ENCODE measurements at regions not wholly inside any gene's neighbourhood (a gene's known extent, or its start where the extent isn't known, plus 50 kb on each side); places are given as distances from the start of the nearest gene placed in this dataset.
"Not testable (repeated sequence)": the region's sequence is repeated elsewhere in the genome, so short reads cannot be mapped to it uniquely, and the experiment has no call there.

GRCh38 chr1:198935306-198935921 lies 296.6 kb downstream of the PTPRC start:
- DNase-seq = peak; percentile 95

DNA sequence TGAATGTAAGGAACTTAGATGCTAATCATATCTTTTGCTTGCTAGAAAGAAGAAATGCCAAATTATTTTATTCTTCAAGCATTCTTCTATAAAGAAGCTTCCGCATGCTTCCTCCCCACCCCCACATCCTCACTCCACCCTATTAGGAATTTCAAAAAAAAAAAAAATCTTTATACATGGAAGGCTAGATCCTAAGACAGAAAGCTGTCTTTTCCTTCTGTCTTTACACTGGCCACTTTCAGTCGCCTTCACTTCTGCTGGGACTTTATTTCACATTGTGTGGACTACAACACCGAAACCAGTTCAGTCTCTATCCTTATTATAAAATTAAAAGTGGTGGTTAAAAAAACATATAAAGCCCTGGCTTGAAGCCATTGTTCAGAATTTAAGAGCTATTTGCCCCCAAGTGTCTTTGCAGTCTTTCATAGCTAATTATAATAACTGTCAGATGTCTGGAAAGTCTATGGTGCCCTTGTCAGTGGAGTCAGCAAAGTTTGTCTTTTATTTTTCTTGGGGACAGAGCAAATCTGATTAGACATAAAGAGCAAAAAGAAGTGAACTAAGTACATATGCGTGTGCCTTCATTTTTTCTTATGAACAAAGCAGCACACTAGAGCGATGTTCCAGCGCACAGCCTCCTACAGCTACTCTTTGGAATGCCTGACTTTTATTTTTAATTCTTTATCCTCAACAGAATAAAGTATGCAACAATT lies 297.7 kb downstream of the PTPRC start:
- no peak for DNase-seq

- peak; percentile 83 for DNase-seq
These were observed 298.6 kb downstream of the PTPRC start for GRCh38 chr1:198937231-198938031.

GRCh38 chr1:198939286-198939685 lies 300.4 kb downstream of the PTPRC start:
- DNase-seq = no peak

- no peak for DNase-seq
These were observed 301.1 kb downstream of the PTPRC start for GRCh38 chr1:198939956-198940355.

GRCh38 chr1:198942466-198942865 lies 303.6 kb downstream of the PTPRC start:
- no peak for DNase-seq

- DNase-seq = no peak
These were observed 304.8 kb downstream of the PTPRC start for GRCh38 chr1:198943484-198944187.

- no peak for DNase-seq
These were observed 308.6 kb downstream of the PTPRC start for GRCh38 chr1:198947456-198947855.

GRCh38 chr1:198948895-198949659 lies 310.2 kb downstream of the PTPRC start:
- DNase-seq = no peak

- DNase-seq = no peak
These were observed 311.2 kb downstream of the PTPRC start for GRCh38 chr1:198950036-198950435.

- no peak for DNase-seq
These were observed 316.2 kb downstream of the PTPRC start for GRCh38 chr1:198955085-198955484.

DNA sequence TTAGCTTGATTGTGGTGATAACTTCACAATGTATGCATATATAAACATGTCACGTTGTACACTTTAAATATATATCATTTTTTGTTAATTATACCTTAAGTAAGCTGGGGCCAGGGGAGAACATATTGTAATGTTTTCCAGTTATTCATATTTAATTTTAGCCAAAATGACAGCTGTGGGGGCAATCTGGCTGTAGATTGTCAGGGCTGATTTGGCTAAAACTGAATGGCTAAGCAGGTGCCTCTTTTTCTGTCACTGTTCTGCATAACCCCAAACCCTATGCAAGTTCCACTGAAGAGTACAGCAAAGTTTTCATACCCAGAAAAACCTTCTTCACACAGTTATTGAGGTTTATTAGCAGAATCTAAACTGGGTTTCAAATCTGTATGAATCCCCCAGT lies 318.2 kb downstream of the PTPRC start:
- no peak for DNase-seq

GRCh38 chr1:198959032-198959431 lies 320.2 kb downstream of the PTPRC start:
- DNase-seq = no peak

DNA sequence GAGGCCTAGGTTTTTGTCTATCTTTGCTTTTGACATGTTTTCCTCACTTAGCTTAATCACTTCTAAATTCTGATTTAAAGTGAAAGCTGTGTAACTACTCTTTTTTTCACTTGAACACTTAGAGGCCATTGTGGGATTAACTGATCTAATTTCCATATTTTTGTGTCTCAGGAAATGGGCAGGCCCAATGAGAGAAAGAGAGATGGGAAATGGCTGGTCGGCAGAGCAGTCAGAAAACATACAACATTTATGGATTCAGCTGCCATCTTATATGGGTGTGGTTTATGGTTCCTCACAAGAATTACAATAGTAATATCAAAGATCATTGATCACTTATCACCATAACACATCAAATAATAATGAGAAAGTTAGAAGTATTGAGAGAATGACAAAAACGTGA lies 320.8 kb downstream of the PTPRC start:
- no peak for DNase-seq

DNA sequence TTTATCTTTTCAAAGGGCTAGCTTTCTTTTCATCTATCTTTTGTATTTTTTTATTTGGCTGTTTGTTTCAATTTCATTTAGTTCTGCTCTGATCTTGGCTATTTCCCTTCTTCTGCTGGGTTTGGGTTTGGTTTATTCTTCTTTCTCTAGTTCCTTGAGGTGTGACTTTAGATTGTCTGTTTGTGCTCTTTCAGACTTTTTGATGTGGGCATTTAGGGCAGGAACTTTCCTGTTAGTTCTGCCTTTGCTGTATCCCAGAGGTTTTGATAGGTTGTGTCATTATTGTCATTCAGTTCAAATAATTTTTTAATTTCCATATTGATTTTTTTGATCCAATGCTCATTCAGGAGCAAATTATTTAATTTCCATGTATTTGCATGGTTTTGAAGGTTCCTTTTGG lies 325.0 kb downstream of the PTPRC start:
- DNase-seq = not testable (repeated sequence)

GRCh38 chr1:198966519-198966918 lies 327.7 kb downstream of the PTPRC start:
- no peak for DNase-seq

GRCh38 chr1:198967566-198967965 lies 328.7 kb downstream of the PTPRC start:
- DNase-seq = no peak

DNA sequence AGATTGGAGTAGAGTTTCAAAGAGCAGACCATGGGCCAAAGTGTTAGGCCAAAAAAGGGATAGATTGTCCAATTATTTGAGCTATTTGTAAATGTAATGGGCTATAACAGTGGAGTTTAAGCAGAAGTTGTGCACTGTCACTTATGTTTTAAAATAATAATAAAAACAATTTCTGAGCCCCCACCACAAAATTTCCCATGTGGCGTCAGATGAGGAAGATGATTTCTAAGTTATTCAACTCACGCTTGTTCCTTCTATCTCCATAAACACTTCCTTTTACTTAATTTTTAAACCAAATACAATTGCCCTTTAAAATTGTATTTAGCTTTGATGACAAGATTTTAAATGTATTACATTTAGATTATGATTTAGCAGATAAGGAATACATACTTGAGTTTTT lies 330.0 kb downstream of the PTPRC start:
- no peak for DNase-seq

- no peak for DNase-seq
These were observed 331.1 kb downstream of the PTPRC start for GRCh38 chr1:198969981-198970380.

DNA sequence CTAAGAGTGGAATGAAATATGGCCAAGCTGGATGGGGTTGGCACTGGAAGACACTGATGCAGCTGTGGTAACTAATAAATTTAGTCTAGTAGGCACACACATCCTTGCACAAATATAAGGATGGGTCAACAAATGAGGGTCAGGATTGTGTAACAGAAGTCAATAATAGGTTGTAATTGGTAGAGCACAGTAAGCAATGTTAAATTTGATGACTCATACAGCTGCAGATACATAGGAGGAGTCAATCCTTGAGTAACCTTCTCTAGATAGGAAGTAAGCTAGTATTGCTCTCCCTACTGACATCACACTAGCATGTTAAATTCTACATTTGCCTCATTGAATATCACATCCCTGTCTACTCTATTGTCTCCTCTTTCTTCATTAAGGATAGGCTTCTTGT lies 332.1 kb downstream of the PTPRC start:
- peak; percentile 62 for DNase-seq

DNA sequence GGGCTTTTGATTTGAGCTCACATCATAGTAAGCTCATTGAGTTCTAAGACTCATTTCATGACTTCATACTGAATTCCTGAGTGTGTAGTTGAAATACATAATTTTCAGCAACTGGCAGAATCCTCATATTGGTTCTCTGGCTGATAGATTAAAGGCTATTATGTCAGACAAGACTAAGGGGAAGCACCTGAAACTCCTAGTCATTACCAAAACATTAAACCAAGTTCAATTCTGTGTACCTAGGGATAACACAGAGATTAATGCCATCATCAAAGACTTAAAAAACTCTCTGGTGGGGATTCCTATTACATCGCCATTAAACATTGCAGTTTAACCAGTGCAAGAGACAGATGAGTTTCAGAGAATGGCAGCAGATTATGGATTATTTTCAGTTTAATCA lies 339.1 kb downstream of the PTPRC start:
- no peak for DNase-seq

GRCh38 chr1:198978523-198978922 lies 339.7 kb downstream of the PTPRC start:
- no peak for DNase-seq

- DNase-seq = no peak
These were observed 347.2 kb downstream of the PTPRC start for GRCh38 chr1:198986036-198986435.

All from DMS153 (cell line).